ENCODE measurements at regions not wholly inside any gene's neighbourhood (a gene's known extent, or its start where the extent isn't known, plus 50 kb on each side); places are given as distances from the start of the nearest gene placed in this dataset.

GRCh38 chr20:60867589-60867988 lies 384.5 kb upstream of the CDH4 start:
- Histone ChIP-seq H3K4me3 (ENCODE audit: low read depth, low read length) (no peak overlapping the region), H3K27me3 (replicated peaks) (no peaks in the 10 kb centered on the region), H3K36me3 (replicated peaks) (no peaks in the 10 kb centered on the region), H3K27ac (no peak overlapping the region)
- no peak for TF ChIP-seq CTCF (IDR thresholded peaks at IDR 0.05; ENCODE audit: low read depth, low read length, missing control alignments)
- in situ Hi-C loops (cut with HindIII; ENCODE audit: low pct_ligation_motif_present, low sequenced_read_pairs) = no loop called here
- DNase-seq = no peak

GRCh38 chr20:60868316-60868891 lies 383.7 kb upstream of the CDH4 start:
- in situ Hi-C loops (cut with HindIII; ENCODE audit: low pct_ligation_motif_present, low sequenced_read_pairs) = no loop called here
- no peaks in the 10 kb centered on the region for H3K27me3 ChIP-seq (replicated peaks)
- H3K27ac ChIP-seq = no peak overlapping the region
- no peak for TF ChIP-seq CTCF (IDR thresholded peaks at IDR 0.05; ENCODE audit: low read depth, low read length, missing control alignments)
- no peak for DNase-seq
- H3K4me3 ChIP-seq (ENCODE audit: low read depth, low read length) = no peak overlapping the region
- H3K36me3 ChIP-seq (replicated peaks) = no peaks in the 10 kb centered on the region

GRCh38 chr20:60869087-60869486 lies 383.0 kb upstream of the CDH4 start:
- DNase-seq = no peak
- Histone ChIP-seq H3K4me3 (ENCODE audit: low read depth, low read length) (no peak overlapping the region), H3K27ac (no peak overlapping the region), H3K36me3 (replicated peaks) (no peaks in the 10 kb centered on the region), H3K27me3 (replicated peaks) (no peaks in the 10 kb centered on the region)
- no peak for TF ChIP-seq CTCF (IDR thresholded peaks at IDR 0.05; ENCODE audit: low read depth, low read length, missing control alignments)
- in situ Hi-C loops (cut with HindIII; ENCODE audit: low pct_ligation_motif_present, low sequenced_read_pairs) = no loop called here

- TF ChIP-seq CTCF (IDR thresholded peaks at IDR 0.05; ENCODE audit: low read depth, low read length, missing control alignments) = no peak
- no peaks in the 10 kb centered on the region for H3K27me3 ChIP-seq (replicated peaks)
- H3K27ac ChIP-seq = no peak overlapping the region
- no peak for DNase-seq
- in situ Hi-C loops (cut with HindIII; ENCODE audit: low pct_ligation_motif_present, low sequenced_read_pairs) = no loop called here
- H3K4me3 ChIP-seq (ENCODE audit: low read depth, low read length) = no peak overlapping the region
- no peaks in the 10 kb centered on the region for H3K36me3 ChIP-seq (replicated peaks)
These were observed 382.4 kb upstream of the CDH4 start for GRCh38 chr20:60869625-60870024.

GRCh38 chr20:60870040-60870439 lies 382.0 kb upstream of the CDH4 start:
- Histone ChIP-seq H3K4me3 (ENCODE audit: low read depth, low read length) (no peak overlapping the region), H3K36me3 (replicated peaks) (no peaks in the 10 kb centered on the region), H3K27ac (no peak overlapping the region), H3K27me3 (replicated peaks) (no peaks in the 10 kb centered on the region)
- no peak for TF ChIP-seq CTCF (IDR thresholded peaks at IDR 0.05; ENCODE audit: low read depth, low read length, missing control alignments)
- in situ Hi-C loops (cut with HindIII; ENCODE audit: low pct_ligation_motif_present, low sequenced_read_pairs) = no loop called here
- no peak for DNase-seq

- H3K27me3 ChIP-seq (replicated peaks) = no peaks in the 10 kb centered on the region
- DNase-seq = no peak
- no peaks in the 10 kb centered on the region for H3K36me3 ChIP-seq (replicated peaks)
- in situ Hi-C loops (cut with HindIII; ENCODE audit: low pct_ligation_motif_present, low sequenced_read_pairs) = no loop called here
- no peak overlapping the region for H3K27ac ChIP-seq
- no peak for TF ChIP-seq CTCF (IDR thresholded peaks at IDR 0.05; ENCODE audit: low read depth, low read length, missing control alignments)
- no peak overlapping the region for H3K4me3 ChIP-seq (ENCODE audit: low read depth, low read length)
These were observed 379.8 kb upstream of the CDH4 start for GRCh38 chr20:60872224-60872623.
